ENCODE measurements at regions not wholly inside any gene's neighbourhood (a gene's known extent, or its start where the extent isn't known, plus 50 kb on each side); places are given as distances from the start of the nearest gene placed in this dataset.
"Not testable (repeated sequence)": the region's sequence is repeated elsewhere in the genome, so short reads cannot be mapped to it uniquely, and the experiment has no call there.

DNA sequence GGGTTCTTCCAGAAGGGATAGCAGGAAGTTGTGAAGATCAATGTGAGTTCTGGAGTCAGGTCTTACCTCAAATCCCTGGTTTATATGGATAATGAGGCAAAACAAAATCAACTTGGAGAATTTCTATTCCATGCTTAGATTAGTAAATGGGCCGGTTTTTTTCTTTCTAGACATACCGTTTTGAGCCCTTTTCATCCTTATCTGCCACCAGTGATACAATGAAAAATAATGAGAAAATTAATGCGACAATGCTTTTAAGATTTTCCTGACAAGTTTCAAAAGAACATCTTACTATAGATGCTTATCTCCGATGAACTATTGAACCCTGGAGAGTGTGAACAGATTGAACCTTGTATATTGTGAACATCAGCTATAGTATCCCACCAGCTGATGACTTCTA is 262.7 kb downstream of the BTG1 start:
- Histone ChIP-seq H3K27ac (replicated peaks) (no peak overlapping the region), H3K4me3 (replicated peaks; ENCODE audit: insufficient read depth, low read length) (no peak overlapping the region), H3K27me3 (ENCODE audit: insufficient read depth, poor library complexity, severe bottlenecking) (no peaks in the 10 kb centered on the region)
- TF ChIP-seq SPI1 (IDR thresholded peaks at IDR 0.05; ENCODE audit: borderline replicate concordance, low read depth) = no peak
- TF ChIP-seq, protein P1, sequence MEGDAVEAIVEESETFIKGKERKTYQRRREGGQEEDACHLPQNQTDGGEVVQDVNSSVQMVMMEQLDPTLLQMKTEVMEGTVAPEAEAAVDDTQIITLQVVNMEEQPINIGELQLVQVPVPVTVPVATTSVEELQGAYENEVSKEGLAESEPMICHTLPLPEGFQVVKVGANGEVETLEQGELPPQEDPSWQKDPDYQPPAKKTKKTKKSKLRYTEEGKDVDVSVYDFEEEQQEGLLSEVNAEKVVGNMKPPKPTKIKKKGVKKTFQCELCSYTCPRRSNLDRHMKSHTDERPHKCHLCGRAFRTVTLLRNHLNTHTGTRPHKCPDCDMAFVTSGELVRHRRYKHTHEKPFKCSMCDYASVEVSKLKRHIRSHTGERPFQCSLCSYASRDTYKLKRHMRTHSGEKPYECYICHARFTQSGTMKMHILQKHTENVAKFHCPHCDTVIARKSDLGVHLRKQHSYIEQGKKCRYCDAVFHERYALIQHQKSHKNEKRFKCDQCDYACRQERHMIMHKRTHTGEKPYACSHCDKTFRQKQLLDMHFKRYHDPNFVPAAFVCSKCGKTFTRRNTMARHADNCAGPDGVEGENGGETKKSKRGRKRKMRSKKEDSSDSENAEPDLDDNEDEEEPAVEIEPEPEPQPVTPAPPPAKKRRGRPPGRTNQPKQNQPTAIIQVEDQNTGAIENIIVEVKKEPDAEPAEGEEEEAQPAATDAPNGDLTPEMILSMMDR (IDR thresholded peaks at IDR 0.05; ENCODE audit: insufficient read depth, low read length) = no peak
- no peak for DNase-seq (ENCODE audit: low read depth in 1 of 2, low spot score in 1 of 2)

DNA sequence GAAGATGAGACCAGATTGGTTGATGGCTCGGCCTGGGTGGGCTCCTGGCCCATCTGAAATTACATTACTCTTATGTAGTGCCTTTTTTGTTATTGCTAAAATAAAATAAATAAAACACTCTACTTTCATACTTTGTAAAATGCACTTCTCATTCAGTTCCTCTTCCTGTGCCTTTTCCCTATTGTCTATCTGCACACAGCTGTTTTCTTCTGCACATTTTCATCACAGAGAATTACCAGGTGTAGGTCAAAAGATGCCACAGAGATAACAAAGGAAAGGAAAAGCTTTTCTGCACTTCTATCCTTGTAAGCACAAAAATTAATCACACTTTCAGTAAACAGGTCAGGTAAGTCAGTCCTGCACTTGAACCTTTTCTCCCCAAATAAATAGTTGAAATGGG is 265.1 kb downstream of the BTG1 start:
- Histone ChIP-seq H3K4me3 (replicated peaks; ENCODE audit: insufficient read depth, low read length) (no peak overlapping the region), H3K27ac (replicated peaks) (no peak overlapping the region), H3K27me3 (ENCODE audit: insufficient read depth, poor library complexity, severe bottlenecking) (no peaks in the 10 kb centered on the region)
- DNase-seq (ENCODE audit: low read depth in 1 of 2, low spot score in 1 of 2) = no peak
- TF ChIP-seq POLR2AphosphoS5 (IDR thresholded peaks at IDR 0.05; ENCODE audit: low read depth) (no peak), SPI1 (IDR thresholded peaks at IDR 0.05; ENCODE audit: borderline replicate concordance, low read depth) (peak; percentile 51; the same call in 1 of the 2 replicates)

DNA sequence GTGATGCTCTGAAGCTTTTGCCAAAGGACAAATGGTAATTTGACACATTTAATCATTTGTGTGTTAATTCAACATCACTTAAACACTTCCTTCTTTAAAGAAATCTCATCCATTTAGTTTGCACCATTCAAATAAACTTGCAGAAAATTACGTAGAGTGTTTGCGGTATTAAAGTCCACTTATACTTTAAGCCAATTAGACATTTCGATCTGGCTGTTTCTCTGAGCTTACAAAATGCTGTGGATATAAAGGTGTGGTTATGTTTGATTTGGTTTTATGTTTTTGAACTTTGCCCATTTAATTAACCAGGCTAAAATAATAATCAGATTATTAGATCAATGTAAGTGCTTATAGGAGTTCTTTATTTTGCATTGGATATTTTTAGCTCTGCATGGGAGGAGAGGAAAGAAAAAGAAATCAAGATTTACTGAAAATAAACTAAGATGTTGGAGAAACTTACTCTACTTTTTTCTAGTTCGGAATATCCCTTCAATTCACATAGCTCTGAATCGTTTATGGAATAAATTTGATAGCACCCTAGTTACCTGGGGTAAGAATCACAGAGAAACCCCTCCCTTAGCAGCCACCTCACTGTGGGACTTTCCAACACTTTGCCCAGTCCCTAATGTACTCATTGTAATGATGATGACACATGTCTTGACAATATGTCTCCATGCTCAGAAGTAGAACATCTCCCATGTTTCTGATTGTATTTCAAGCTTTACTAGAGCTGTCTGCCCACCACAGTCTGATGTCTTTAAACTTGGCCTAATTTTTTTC is 268.0 kb downstream of the BTG1 start:
- no peak for TF ChIP-seq SPI1 (IDR thresholded peaks at IDR 0.05; ENCODE audit: borderline replicate concordance, low read depth)
- TF ChIP-seq GABPA (IDR thresholded peaks at IDR 0.05; ENCODE audit: low read depth) = no peak
- TF ChIP-seq, protein P1 (IDR thresholded peaks at IDR 0.05; ENCODE audit: insufficient read depth, low read length) = no peak
- TF ChIP-seq POLR2AphosphoS5 (IDR thresholded peaks at IDR 0.05; ENCODE audit: low read depth) = no peak
- TF ChIP-seq, protein P2, sequence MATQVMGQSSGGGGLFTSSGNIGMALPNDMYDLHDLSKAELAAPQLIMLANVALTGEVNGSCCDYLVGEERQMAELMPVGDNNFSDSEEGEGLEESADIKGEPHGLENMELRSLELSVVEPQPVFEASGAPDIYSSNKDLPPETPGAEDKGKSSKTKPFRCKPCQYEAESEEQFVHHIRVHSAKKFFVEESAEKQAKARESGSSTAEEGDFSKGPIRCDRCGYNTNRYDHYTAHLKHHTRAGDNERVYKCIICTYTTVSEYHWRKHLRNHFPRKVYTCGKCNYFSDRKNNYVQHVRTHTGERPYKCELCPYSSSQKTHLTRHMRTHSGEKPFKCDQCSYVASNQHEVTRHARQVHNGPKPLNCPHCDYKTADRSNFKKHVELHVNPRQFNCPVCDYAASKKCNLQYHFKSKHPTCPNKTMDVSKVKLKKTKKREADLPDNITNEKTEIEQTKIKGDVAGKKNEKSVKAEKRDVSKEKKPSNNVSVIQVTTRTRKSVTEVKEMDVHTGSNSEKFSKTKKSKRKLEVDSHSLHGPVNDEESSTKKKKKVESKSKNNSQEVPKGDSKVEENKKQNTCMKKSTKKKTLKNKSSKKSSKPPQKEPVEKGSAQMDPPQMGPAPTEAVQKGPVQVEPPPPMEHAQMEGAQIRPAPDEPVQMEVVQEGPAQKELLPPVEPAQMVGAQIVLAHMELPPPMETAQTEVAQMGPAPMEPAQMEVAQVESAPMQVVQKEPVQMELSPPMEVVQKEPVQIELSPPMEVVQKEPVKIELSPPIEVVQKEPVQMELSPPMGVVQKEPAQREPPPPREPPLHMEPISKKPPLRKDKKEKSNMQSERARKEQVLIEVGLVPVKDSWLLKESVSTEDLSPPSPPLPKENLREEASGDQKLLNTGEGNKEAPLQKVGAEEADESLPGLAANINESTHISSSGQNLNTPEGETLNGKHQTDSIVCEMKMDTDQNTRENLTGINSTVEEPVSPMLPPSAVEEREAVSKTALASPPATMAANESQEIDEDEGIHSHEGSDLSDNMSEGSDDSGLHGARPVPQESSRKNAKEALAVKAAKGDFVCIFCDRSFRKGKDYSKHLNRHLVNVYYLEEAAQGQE (IDR thresholded peaks at IDR 0.05; ENCODE audit: insufficient replicate concordance, low read depth) = no peak
- no peaks in the 10 kb centered on the region for H3K27me3 ChIP-seq (ENCODE audit: insufficient read depth, poor library complexity, severe bottlenecking)
- H3K27ac ChIP-seq (replicated peaks) = peak overlapping the region; percentile 21
- H3K4me3 ChIP-seq (replicated peaks; ENCODE audit: insufficient read depth, low read length) = no peak overlapping the region
- no peak for DNase-seq (ENCODE audit: low read depth in 1 of 2, low spot score in 1 of 2)

DNA sequence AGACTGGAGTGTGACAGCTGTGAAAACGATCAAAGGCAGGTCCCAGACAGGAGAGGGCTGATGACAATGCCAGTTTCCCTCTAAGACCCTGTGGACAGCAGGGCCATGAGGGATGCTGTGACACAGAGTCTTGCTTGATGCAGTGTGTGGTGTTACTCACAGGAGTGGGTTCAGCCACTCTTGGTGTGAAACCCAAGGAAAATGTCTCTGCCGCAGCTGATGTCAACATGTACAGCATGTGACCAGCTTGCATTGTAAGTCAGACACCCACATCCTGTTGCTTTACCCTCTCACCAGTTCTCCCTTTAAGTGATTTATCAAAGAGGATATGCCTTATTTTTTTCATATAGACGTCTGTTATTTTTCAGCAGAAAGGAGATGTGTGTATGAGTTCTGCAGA is 268.6 kb downstream of the BTG1 start:
- Histone ChIP-seq H3K4me3 (replicated peaks; ENCODE audit: insufficient read depth, low read length) (no peak overlapping the region), H3K27ac (replicated peaks) (peak overlapping the region; percentile 48), H3K27me3 (ENCODE audit: insufficient read depth, poor library complexity, severe bottlenecking) (no peaks in the 10 kb centered on the region)
- peak; percentile 22 to 87 for DNase-seq (ENCODE audit: low read depth in 1 of 2, low spot score in 1 of 2)
- TF ChIP-seq, protein P2 (IDR thresholded peaks at IDR 0.05; ENCODE audit: insufficient replicate concordance, low read depth) = no peak
- TF ChIP-seq SPI1 (IDR thresholded peaks at IDR 0.05; ENCODE audit: borderline replicate concordance, low read depth) (peak; percentile 29; the same call in 1 of the 2 replicates), POLR2AphosphoS5 (IDR thresholded peaks at IDR 0.05; ENCODE audit: low read depth) (peak; percentile 65; the same call in 1 of the 2 replicates), GABPA (IDR thresholded peaks at IDR 0.05; ENCODE audit: low read depth) (no peak)
- TF ChIP-seq, protein P1 (IDR thresholded peaks at IDR 0.05; ENCODE audit: insufficient read depth, low read length) = no peak

DNA sequence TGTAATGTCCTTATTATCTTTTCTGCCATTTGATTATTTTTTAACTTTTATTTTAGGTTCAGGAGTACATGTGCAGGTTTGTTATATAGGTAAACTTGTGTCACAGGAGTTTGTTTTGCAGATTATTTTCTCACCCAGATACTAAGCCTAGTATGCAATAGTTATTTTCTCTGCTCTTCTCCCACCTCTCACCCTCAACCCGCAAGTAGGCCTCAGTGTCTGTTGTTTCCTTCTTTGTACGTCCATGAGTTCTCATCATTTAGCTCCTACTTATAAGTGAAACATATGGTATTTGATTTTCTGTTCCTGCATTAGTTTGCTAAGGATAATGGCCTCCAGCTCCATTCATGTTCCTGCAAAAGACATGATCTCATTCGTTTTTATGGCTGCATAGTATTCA is 270.0 kb downstream of the BTG1 start:
- not testable (repeated sequence) for H3K27ac ChIP-seq (replicated peaks); H3K27me3 ChIP-seq (ENCODE audit: insufficient read depth, poor library complexity, severe bottlenecking); H3K4me3 ChIP-seq (replicated peaks; ENCODE audit: insufficient read depth, low read length); DNase-seq (ENCODE audit: low read depth in 1 of 2, low spot score in 1 of 2)
